GM19351 (cell line): ENCODE measurements at regions not wholly inside any gene's neighbourhood (a gene's known extent, or its start where the extent isn't known, plus 50 kb on each side); places are given as distances from the start of the nearest gene placed in this dataset.
A peak's percentile ranks its signal among the peaks of the same experiment; 100 is the strongest.

ENCODE experiments used
- ATAC-seq: cut with Tn5 transposase; IDR thresholded peaks from one replicate; pipeline ENCODE4 v1.9.1; 2021; ENCODE audit warnings: mild to moderate bottlenecking, moderate library complexity; ENCODE audit not compliant: unreplicated experiment

GRCh38 chr2:15718944-15719323, 127.3 kb downstream of the DDX1 start:
- no peak for ATAC-seq

- no peak for ATAC-seq
Observed at GRCh38 chr2:15719566-15720313, 128.1 kb downstream of the DDX1 start.

- ATAC-seq = no peak
Observed at GRCh38 chr2:15720561-15721307, 129.1 kb downstream of the DDX1 start.

- ATAC-seq = no peak
Observed at GRCh38 chr2:15721411-15722067, 129.9 kb downstream of the DDX1 start.

GRCh38 chr2:15722980-15723379, 131.3 kb downstream of the DDX1 start:
- no peak for ATAC-seq

GRCh38 chr2:15724235-15724634, 132.6 kb downstream of the DDX1 start:
- ATAC-seq = no peak

- ATAC-seq = no peak
Observed at GRCh38 chr2:15725101-15725781, 133.6 kb downstream of the DDX1 start.

- ATAC-seq = no peak
Observed at GRCh38 chr2:15725782-15726112, 134.1 kb downstream of the DDX1 start.

- ATAC-seq = no peak
Observed at GRCh38 chr2:15726321-15727057, 134.8 kb downstream of the DDX1 start.

- no peak for ATAC-seq
Observed at GRCh38 chr2:15727396-15728244, 136.0 kb downstream of the DDX1 start.

GRCh38 chr2:15728245-15728938, 136.7 kb downstream of the DDX1 start:
- ATAC-seq = no peak

GRCh38 chr2:15729001-15729400, 137.3 kb downstream of the DDX1 start:
- no peak for ATAC-seq

- ATAC-seq = no peak
Observed at GRCh38 chr2:15729709-15730544, 138.3 kb downstream of the DDX1 start.

GRCh38 chr2:15730545-15731212, 139.0 kb downstream of the DDX1 start:
- ATAC-seq = peak; percentile 28

- ATAC-seq = no peak
Observed at GRCh38 chr2:15731213-15731888, 139.7 kb downstream of the DDX1 start.

- ATAC-seq = no peak
Observed at GRCh38 chr2:15731889-15732271, 140.2 kb downstream of the DDX1 start.

GRCh38 chr2:15732341-15733077, 140.8 kb downstream of the DDX1 start:
- ATAC-seq = peak; percentile 96
